Breast epithelium (tissue), 3 donors: ENCODE measurements at regions not wholly inside any gene's neighbourhood (a gene's known extent, or its start where the extent isn't known, plus 50 kb on each side); places are given as distances from the start of the nearest gene placed in this dataset.

Experiments
- CTCF ChIP-seq, 3 donors: fragments of 450-650 bp; IDR thresholded peaks; one replicate each; pipeline ENCODE4 v1.5.1; 2016 to 2017; ENCODE audit warnings: antibody characterized with exemption in 3 of 3, mild to moderate bottlenecking in 3 of 3, moderate library complexity in 3 of 3
- POLR2A ChIP-seq: fragments of 450-650 bp; IDR thresholded peaks from one replicate; pipeline ENCODE4 v1.6.1; 2016; ENCODE audit warnings: antibody characterized with exemption, mild to moderate bottlenecking, moderate library complexity

- TF ChIP-seq CTCF (IDR thresholded peaks at IDR 0.05): no peak
- no peak for TF ChIP-seq POLR2A
These were observed 136.5 kb downstream of the RAP2A start for GRCh38 chr13:97570442-97570841.
